Smooth muscle cell (in vitro differentiated cells): ENCODE measurements at regions not wholly inside any gene's neighbourhood (a gene's known extent, or its start where the extent isn't known, plus 50 kb on each side); places are given as distances from the start of the nearest gene placed in this dataset.

Source experiments
- DNase-seq: peaks from one replicate; lab custom pipeline; 2025; ENCODE audit not compliant: unreplicated experiment; lab: John Stamatoyannopoulos, UW
- H2AFZ ChIP-seq: fragments of 200-600 bp; sonication (generic); 2 replicates; pipeline ENCODE4 v1.6.0; 2016; ENCODE audit warnings: antibody characterized with exemption, low read depth, mild to moderate bottlenecking
- H3F3A ChIP-seq: fragments of 200-600 bp; sonication (generic); 2 replicates; pipeline ENCODE4 v1.6.0; 2017; ENCODE audit warnings: antibody characterized with exemption, low read depth
- H3K27ac ChIP-seq: fragments of 200-600 bp; sonication (generic); 2 replicates; pipeline ENCODE4 v1.5.1; 2016; ENCODE audit warnings: low read depth, mild to moderate bottlenecking
- H3K27me3 ChIP-seq: fragments of 200-600 bp; sonication (generic); 2 replicates; pipeline ENCODE4 v1.6.1; 2016; ENCODE audit warnings: low read depth, mild to moderate bottlenecking
- H3K36me3 ChIP-seq: fragments of 200-600 bp; sonication (generic); 2 replicates; pipeline ENCODE4 v1.5.1; 2016; ENCODE audit warnings: low read depth
- H3K4me1 ChIP-seq: fragments of 200-600 bp; sonication (generic); 2 replicates; pipeline ENCODE4 v1.5.1; 2016; ENCODE audit warnings: low read depth
- H3K4me2 ChIP-seq: fragments of 200-600 bp; sonication (generic); 2 replicates; pipeline ENCODE4 v1.6.0; 2016; ENCODE audit warnings: mild to moderate bottlenecking
- H3K4me3 ChIP-seq: fragments of 200-600 bp; sonication (generic); 2 replicates; pipeline ENCODE4 v1.5.1; 2016; ENCODE audit warnings: mild to moderate bottlenecking
- H3K79me2 ChIP-seq: fragments of 200-600 bp; sonication (generic); 2 replicates; pipeline ENCODE4 v1.6.0; 2016; ENCODE audit warnings: low read depth, mild to moderate bottlenecking
- H3K9ac ChIP-seq: fragments of 200-600 bp; sonication (generic); 2 replicates; pipeline ENCODE4 v1.6.0; 2016; ENCODE audit warnings: low read depth
- H3K9me3 ChIP-seq: fragments of 200-600 bp; sonication (generic); replicated peaks from 2 replicates; pipeline ENCODE4 v1.5.1; 2016; ENCODE audit warnings: low read depth
- H4K20me1 ChIP-seq: fragments of 200-600 bp; sonication (generic); 2 replicates; pipeline ENCODE4 v1.6.0; 2016; ENCODE audit warnings: low read depth
- CTCF ChIP-seq: fragments of 200-600 bp; sonication (generic); IDR thresholded peaks from 2 replicates; pipeline ENCODE4 v1.5.1; 2017; ENCODE audit warnings: borderline replicate concordance, mild to moderate bottlenecking, antibody characterized with exemption; ENCODE audit not compliant: insufficient read depth, poor library complexity, severe bottlenecking
- WGBS: methylation state at CpG from one replicate; pipeline ENCODE4 v1.1.7; 2016; ENCODE audit warnings: low lambda C conversion rate; 5-methylcytosine and 5-hydroxymethylcytosine counted together

- H3F3A ChIP-seq = no peaks in the 10 kb centered on the region
- peaks cover under 1% of the 10 kb centered on the region for H3K9me3 ChIP-seq
- H3K27ac ChIP-seq = no peak overlapping the region
- no peaks in the 10 kb centered on the region for H3K79me2 ChIP-seq
- WGBS = 96% methylated on average over 9 of the region's 9 CpGs
- H4K20me1 ChIP-seq = no peaks in the 10 kb centered on the region
- no peaks in the 10 kb centered on the region for H3K4me1 ChIP-seq
- H3K4me3 ChIP-seq = no peak overlapping the region
- no peak for DNase-seq
- TF ChIP-seq CTCF = no peak
- H3K4me2 ChIP-seq = no peak overlapping the region
- no peak overlapping the region for H3K9ac ChIP-seq
- H2AFZ ChIP-seq = no peak overlapping the region
- H3K27me3 ChIP-seq = no peaks in the 10 kb centered on the region
- no peaks in the 10 kb centered on the region for H3K36me3 ChIP-seq
Measured at GRCh38 chr5:1735320-1735970, 64.2 kb downstream of the MRPL36 start.

GRCh38 chr5:1734908-1735289 lies 64.7 kb downstream of the MRPL36 start:
- no peak overlapping the region for H3K4me3 ChIP-seq
- H3K27ac ChIP-seq = no peak overlapping the region
- H2AFZ ChIP-seq = no peak overlapping the region
- no peak for TF ChIP-seq CTCF
- no peaks in the 10 kb centered on the region for H3K79me2 ChIP-seq
- 49% methylated on average over 9 of the region's 9 CpGs for WGBS
- no peak overlapping the region for H3K4me2 ChIP-seq
- no peaks in the 10 kb centered on the region for H3K36me3 ChIP-seq
- DNase-seq = no peak
- no peaks in the 10 kb centered on the region for H3F3A ChIP-seq
- no peaks in the 10 kb centered on the region for H3K4me1 ChIP-seq
- H3K27me3 ChIP-seq = no peaks in the 10 kb centered on the region
- no peak overlapping the region for H3K9ac ChIP-seq
- H4K20me1 ChIP-seq = no peaks in the 10 kb centered on the region
- no peaks in the 10 kb centered on the region for H3K9me3 ChIP-seq

- no peak for TF ChIP-seq CTCF
- no peak overlapping the region for H3K27ac ChIP-seq
- H3K4me3 ChIP-seq = no peak overlapping the region
- H3K36me3 ChIP-seq = no peaks in the 10 kb centered on the region
- no peaks in the 10 kb centered on the region for H3K79me2 ChIP-seq
- no peak overlapping the region for H3K9ac ChIP-seq
- DNase-seq = no peak
- H4K20me1 ChIP-seq = no peaks in the 10 kb centered on the region
- H3K4me2 ChIP-seq = no peak overlapping the region
- no peaks in the 10 kb centered on the region for H3K27me3 ChIP-seq
- H3F3A ChIP-seq = no peaks in the 10 kb centered on the region
- H3K4me1 ChIP-seq = no peaks in the 10 kb centered on the region
- H2AFZ ChIP-seq = no peak overlapping the region
- H3K9me3 ChIP-seq = no peaks in the 10 kb centered on the region
- WGBS = 86% methylated on average over 16 of the region's 18 CpGs
Measured at GRCh38 chr5:1734271-1734907, 65.2 kb downstream of the MRPL36 start.

- H3K4me2 ChIP-seq = no peak overlapping the region
- DNase-seq = no peak
- no peaks in the 10 kb centered on the region for H3F3A ChIP-seq
- no peak overlapping the region for H3K27ac ChIP-seq
- H3K9ac ChIP-seq = no peak overlapping the region
- H3K79me2 ChIP-seq = no peaks in the 10 kb centered on the region
- no peaks in the 10 kb centered on the region for H3K9me3 ChIP-seq
- no peaks in the 10 kb centered on the region for H3K4me1 ChIP-seq
- H3K4me3 ChIP-seq = no peak overlapping the region
- no peaks in the 10 kb centered on the region for H3K36me3 ChIP-seq
- H2AFZ ChIP-seq = no peak overlapping the region
- no peak for TF ChIP-seq CTCF
- whole genome bisulfite sequencing = 97% methylated on average over 3 of the region's 7 CpGs
- H4K20me1 ChIP-seq = no peaks in the 10 kb centered on the region
- no peaks in the 10 kb centered on the region for H3K27me3 ChIP-seq
Measured at GRCh38 chr5:1733369-1733768, 66.3 kb downstream of the MRPL36 start.
